H1 (cell line): ENCODE measurements at regions not wholly inside any gene's neighbourhood (a gene's known extent, or its start where the extent isn't known, plus 50 kb on each side); places are given as distances from the start of the nearest gene placed in this dataset.

ENCODE experiments used
- CTCF ChIA-PET: fragments of 300-600 bp; sonication (Branson Sonifier 250); formaldehyde crosslinking; loops from one replicate; lab custom pipeline; 2021; ENCODE audit not compliant: partially characterized antibody; lab: Charles Lee
- POLR2A ChIA-PET: fragments of 300-600 bp; sonication (Branson Sonifier 250); formaldehyde crosslinking; loops from one replicate; lab custom pipeline; 2021; ENCODE audit warnings: inconsistent platforms; ENCODE audit not compliant: partially characterized antibody; lab: Charles Lee
- DNase-seq, 2 experiments: peaks; one replicate each; pipeline versions ENCODE4 v3.0.0 to v3.0.0-alpha.2; 2010 to 2022; ENCODE audit warnings: low spot score in 2 of 2, low read depth in 1 of 2, mixed read lengths in 1 of 2
- FAIRE-seq: peaks from 2 replicates; lab custom pipeline; 2011; peaks lifted over from hg19 to GRCh38; lab: Jason Lieb, UNC
- H2AFZ ChIP-seq: 2 replicates; pipeline ENCODE4 v1.8.1; 2012; ENCODE audit warnings: low read length, inconsistent platforms
- H2AK5ac ChIP-seq: 2 replicates; pipeline ENCODE4 v1.6.1; 2013; ENCODE audit warnings: low read depth, low read length
- H2BK120ac ChIP-seq: replicated peaks from 2 replicates; pipeline ENCODE3; 2013; ENCODE audit warnings: low read depth, low read length, inconsistent platforms
- H2BK12ac ChIP-seq: 2 replicates; pipeline ENCODE4 v1.6.1; 2013; ENCODE audit warnings: low read depth, low read length
- H2BK15ac ChIP-seq: 2 replicates; pipeline ENCODE4 v1.6.1; 2013; ENCODE audit warnings: low read length
- H2BK20ac ChIP-seq: 2 replicates; pipeline ENCODE4 v1.6.1; 2013; ENCODE audit warnings: low read length
- H2BK5ac ChIP-seq: 2 replicates; pipeline ENCODE4 v1.6.1; 2013; ENCODE audit warnings: low read depth, low read length
- H3K14ac ChIP-seq: 2 replicates; pipeline ENCODE4 v1.6.1; 2013; ENCODE audit warnings: inconsistent platforms; ENCODE audit not compliant: insufficient read length
- H3K18ac ChIP-seq: 2 replicates; pipeline ENCODE4 v1.6.1; 2013; ENCODE audit warnings: low read length; ENCODE audit errors: extremely low read depth
- H3K23ac ChIP-seq: 2 replicates; pipeline ENCODE4 v1.6.1; 2013; ENCODE audit warnings: inconsistent platforms; ENCODE audit not compliant: insufficient read length
- H3K23me2 ChIP-seq: 2 replicates; pipeline ENCODE4 v1.6.1; 2013; ENCODE audit warnings: low read depth, low read length
- H3K27ac ChIP-seq: 2 replicates; pipeline ENCODE4 v1.6.1; 2011; ENCODE audit warnings: low read depth, low read length, inconsistent platforms
- H3K27me3 ChIP-seq, 4 experiments: replicated peaks in 1 of 4; 1 replicate in 1 of 4; 2 replicates in 3 of 4; pipeline versions ENCODE4 v1.6.1 to v1.8.1; 2011 to 2013; ENCODE audit warnings: low read length in 3 of 4, mild to moderate bottlenecking in 3 of 4, inconsistent platforms in 2 of 4, mixed read lengths in 2 of 4, moderate library complexity in 1 of 4; ENCODE audit not compliant: control insufficient read depth in 3 of 4, insufficient read depth in 3 of 4; ENCODE audit errors: extremely low read depth in 1 of 4
- H3K36me3 ChIP-seq, 4 experiments: 2 replicates each; pipeline versions ENCODE4 v1.6.1 to v1.8.1; 2011 to 2013; ENCODE audit warnings: mild to moderate bottlenecking in 4 of 4, low read length in 3 of 4, moderate library complexity in 2 of 4, control low read depth in 1 of 4, inconsistent platforms in 1 of 4; ENCODE audit not compliant: insufficient read depth in 4 of 4, control insufficient read depth in 2 of 4
- H3K4ac ChIP-seq: replicated peaks from 2 replicates; pipeline ENCODE3; 2013; ENCODE audit warnings: low read length, low read depth, mixed read lengths, inconsistent platforms; ENCODE audit not compliant: insufficient read length
- H3K4me1 ChIP-seq, 4 experiments: replicated peaks in 1 of 4; 1 replicate in 1 of 4; 2 replicates in 3 of 4; pipeline versions ENCODE4 v1.6.1 to v1.8.1; 2011 to 2013; ENCODE audit warnings: low read length in 3 of 4, inconsistent platforms in 2 of 4, mixed read lengths in 1 of 4; ENCODE audit not compliant: insufficient read depth in 4 of 4, control insufficient read depth in 3 of 4
- H3K4me2 ChIP-seq, 2 experiments: 2 replicates each; pipeline versions ENCODE4 v1.6.1 to v1.8.1; 2011 to 2013; ENCODE audit warnings: low read depth in 2 of 2, low read length in 2 of 2, control low read depth in 1 of 2, inconsistent platforms in 1 of 2, mild to moderate bottlenecking in 1 of 2; ENCODE audit not compliant: insufficient read depth in 1 of 2
- H3K4me3 ChIP-seq, 4 experiments: fragments of 200-600, 300-600 bp in 1 of 4; sonication (generic), shearing (Covaris generic), sonication (Bioruptor Twin) in 1 of 4; 2 replicates each; pipeline versions ENCODE4 v1.5.1 to v1.8.1; 2011 to 2016; ENCODE audit warnings: low read length in 4 of 4, low read depth in 3 of 4, control low read depth in 2 of 4, inconsistent platforms in 2 of 4, mild to moderate bottlenecking in 2 of 4, mixed read lengths in 1 of 4, moderate library complexity in 1 of 4; ENCODE audit not compliant: insufficient read depth in 2 of 4; ENCODE audit errors: extremely low read depth in 1 of 4
- H3K56ac ChIP-seq: replicated peaks from 2 replicates; pipeline ENCODE3; 2013; ENCODE audit warnings: low read depth, mild to moderate bottlenecking, mixed read lengths, low read length, inconsistent platforms; ENCODE audit not compliant: insufficient read length
- H3K79me1 ChIP-seq: 2 replicates; pipeline ENCODE4 v1.6.1; 2013; ENCODE audit warnings: low read depth, low read length, control low read depth
- H3K79me2 ChIP-seq, 2 experiments: 2 replicates each; pipeline versions ENCODE4 v1.6.1 to v1.8.1; 2012 to 2013; ENCODE audit warnings: low read length in 2 of 2, mild to moderate bottlenecking in 2 of 2, inconsistent platforms in 1 of 2; ENCODE audit not compliant: insufficient read depth in 2 of 2, control insufficient read depth in 1 of 2
- H3K9ac ChIP-seq, 4 experiments: replicated peaks in 1 of 4; 1 replicate in 1 of 4; 2 replicates in 3 of 4; pipeline versions ENCODE4 v1.6.1 to v1.8.1; 2011 to 2013; ENCODE audit warnings: low read depth in 3 of 4, low read length in 3 of 4, control low read depth in 2 of 4, mild to moderate bottlenecking in 2 of 4, moderate library complexity in 2 of 4, inconsistent platforms in 1 of 4; ENCODE audit errors: extremely low read depth in 1 of 4
- H3K9me3 ChIP-seq, 2 experiments: 2 replicates each; pipeline versions ENCODE4 v1.6.1 to v1.8.1; 2012 to 2013; ENCODE audit warnings: mild to moderate bottlenecking in 2 of 2, moderate library complexity in 2 of 2, control low read depth in 1 of 2, inconsistent platforms in 1 of 2, low read depth in 1 of 2, low read length in 1 of 2, mixed read lengths in 1 of 2; ENCODE audit not compliant: insufficient read depth in 2 of 2
- H4K20me1 ChIP-seq, 2 experiments: replicated peaks in 1 of 2; 2 replicates each; pipeline versions ENCODE3 to v1.8.1; 2011 to 2013; ENCODE audit warnings: inconsistent platforms in 2 of 2, low read length in 2 of 2, mild to moderate bottlenecking in 1 of 2; ENCODE audit not compliant: insufficient read depth in 2 of 2, control insufficient read depth in 1 of 2
- H4K5ac ChIP-seq: 2 replicates; pipeline ENCODE4 v1.6.1; 2013; ENCODE audit warnings: low read length, low read depth, mixed read lengths, inconsistent platforms; ENCODE audit not compliant: insufficient read length
- H4K8ac ChIP-seq: 2 replicates; pipeline ENCODE4 v1.8.0; 2013; ENCODE audit warnings: mild to moderate bottlenecking, moderate library complexity, low read length, inconsistent platforms; ENCODE audit not compliant: insufficient read depth; ENCODE audit errors: extremely low read depth
- H4K91ac ChIP-seq: replicated peaks from 2 replicates; pipeline ENCODE3; 2013; ENCODE audit warnings: low read length, mixed read lengths, inconsistent platforms; ENCODE audit not compliant: insufficient read length
- ASH2L ChIP-seq: fragments of 200-600, 300-600 bp; sonication (generic); IDR thresholded peaks from one replicate; pipeline ENCODE4 v1.7.1; 2017; ENCODE audit warnings: low read length
- CHD1 ChIP-seq: IDR thresholded peaks from 2 replicates; pipeline ENCODE4 v1.6.1; 2012; ENCODE audit warnings: low read depth, low read length, improper control_type of control experiment
- EZH2 ChIP-seq: fragments of 200-600 bp; sonication (generic); IDR thresholded peaks from 2 replicates; pipeline ENCODE4 v1.7.1; 2012; ENCODE audit warnings: low read depth, mild to moderate bottlenecking, moderate library complexity, low read length, inconsistent platforms; ENCODE audit not compliant: severe bottlenecking
- KDM4A ChIP-seq: IDR thresholded peaks from one replicate; pipeline ENCODE4 v1.7.1; 2012; ENCODE audit warnings: low read depth, mild to moderate bottlenecking, moderate library complexity, low read length, inconsistent platforms; ENCODE audit not compliant: severe bottlenecking
- NRF1 ChIP-seq: IDR thresholded peaks from 2 replicates; pipeline ENCODE4 v1.6.1; 2011; ENCODE audit warnings: mild to moderate bottlenecking, low read depth, low read length, improper control_type of control experiment
- PHF8 ChIP-seq: fragments of 200-600 bp; sonication (generic); conservative IDR thresholded peaks from 2 replicates; pipeline ENCODE4 v1.7.1; 2012; ENCODE audit warnings: low read depth, mild to moderate bottlenecking, inconsistent platforms, low read length, moderate library complexity
- POLR2AphosphoS5 ChIP-seq: IDR thresholded peaks from 2 replicates; pipeline ENCODE4 v1.6.1; 2011; ENCODE audit warnings: low read depth, low read length
- POU5F1 ChIP-seq: IDR thresholded peaks from 2 replicates; pipeline ENCODE4 v1.6.1; 2011; ENCODE audit warnings: low read depth, mild to moderate bottlenecking, low read length, moderate library complexity
- RFX5 ChIP-seq: IDR thresholded peaks from 2 replicates; pipeline ENCODE4 v1.6.1; 2011; ENCODE audit warnings: low read depth, low read length, improper control_type of control experiment, borderline replicate concordance
- SIN3A ChIP-seq, 2 experiments: IDR thresholded peaks in 1 of 2; conservative IDR thresholded peaks in 1 of 2; 2 replicates each; pipeline ENCODE4 v1.6.1; 2011 to 2012; ENCODE audit warnings: low read length in 2 of 2, improper control_type of control experiment in 1 of 2, low read depth in 1 of 2, mild to moderate bottlenecking in 1 of 2
- SP4 ChIP-seq: IDR thresholded peaks from 2 replicates; pipeline ENCODE4 v1.6.1; 2012; ENCODE audit warnings: low read length, inconsistent platforms
- SRF ChIP-seq: IDR thresholded peaks from 2 replicates; pipeline ENCODE4 v1.6.1; 2011; ENCODE audit warnings: mild to moderate bottlenecking, low read depth, low read length, moderate library complexity
- WGBS, 2 experiments: shearing (Covaris generic) in 1 of 2; methylation state at CpG; one replicate each; pipeline versions ENCODE4 v1.1.6 to v1.1.7; 2013 to 2015; ENCODE audit warnings: low lambda C conversion rate in 2 of 2, mixed read lengths in 2 of 2, inconsistent platforms in 1 of 2, low coverage in 1 of 2, missing lambda C conversion rate in 1 of 2; ENCODE audit not compliant: insufficient replicate concordance in 2 of 2, insufficient coverage in 1 of 2, insufficient read length in 1 of 2; ENCODE audit errors: extremely low coverage in 1 of 2, missing lambda C conversion rate in 1 of 2; 5-methylcytosine and 5-hydroxymethylcytosine counted together

- H2AK5ac ChIP-seq = no peak overlapping the region
- H4K8ac ChIP-seq = peak overlapping the region; percentile 45; the same call in 1 of the 2 replicates
- no peak for DNase-seq
- H4K91ac ChIP-seq = peak overlapping the region; percentile 25
- H3K9me3 ChIP-seq = no peaks in the 10 kb centered on the region; a peak in 1 of 4 replicates
- H4K5ac ChIP-seq = no peak overlapping the region
- peak overlapping the region; percentile 87 for H2AFZ ChIP-seq
- no peak for FAIRE-seq
- H3K4ac ChIP-seq = no peak overlapping the region
- no peak overlapping the region for H3K23ac ChIP-seq
- H3K4me1 ChIP-seq = peaks cover 0 to 13% (median 3%) of the 10 kb centered on the region in 4 experiments; a peak in 3 of 7 replicates
- H2BK12ac ChIP-seq = no peak overlapping the region
- no peaks in the 10 kb centered on the region for H3K23me2 ChIP-seq
- H3K79me2 ChIP-seq = no peaks in the 10 kb centered on the region
- H2BK15ac ChIP-seq = no peak overlapping the region
- peak overlapping the region; percentile 60; the same call in 1 of the 2 replicates for H3K18ac ChIP-seq
- no peak overlapping the region for H2BK20ac ChIP-seq
- H4K20me1 ChIP-seq = no peaks in the 10 kb centered on the region
- no peak overlapping the region for H3K27ac ChIP-seq
- 72% methylated on average over 12 of the region's 14 CpGs; no CpG with 5 or more reads in 1 of the 2 experiments for WGBS, 2 experiments
- H3K9ac ChIP-seq = no peak overlapping the region
- no peak overlapping the region for H3K56ac ChIP-seq
- ChIA-PET POLR2A (interaction anchor here (1.1 to 1.4 kb wide), 3 partner anchors 34 to 244 kb away, joined by 3 to 4 read pairs (median 3); no protein-coding TSS in a partner anchor), CTCF (interaction anchor here (0.7 to 1.5 kb wide), 5 partner anchors 59 to 470 kb away, joined by 3 to 4 read pairs (median 3); no protein-coding TSS in a partner anchor)
- no peak overlapping the region; a peak in 1 of 8 replicates for H3K4me3 ChIP-seq
- no peak overlapping the region; the same call in 1 of the 2 replicates for H2BK5ac ChIP-seq
- no peak overlapping the region for H3K14ac ChIP-seq
- peak overlapping the region; percentile 29 to 32; a peak in 2 of 4 replicates for H3K4me2 ChIP-seq
- H3K79me1 ChIP-seq = no peaks in the 10 kb centered on the region
- no peak overlapping the region for H2BK120ac ChIP-seq
- H3K27me3 ChIP-seq = peaks cover 0 to 11% (median 3%) of the 10 kb centered on the region in 4 experiments; a peak in 3 of 7 replicates
- H3K36me3 ChIP-seq = no peaks in the 10 kb centered on the region
- TF ChIP-seq RFX5 (no peak), ASH2L (no peak), PHF8 (no peak), CHD1 (no peak), SRF (no peak), POLR2AphosphoS5 (no peak), NRF1 (no peak), EZH2 (no peak), SP4 (no peak), POU5F1 (no peak), KDM4A (no peak), SIN3A (conservative IDR thresholded peaks at IDR 0.05 in 1 of 2, IDR thresholded peaks at IDR 0.05 in 1 of 2; ENCODE audit: low read depth in 1 of 2, low read length in 2 of 2) (no peak)
Measured at GRCh38 chr2:43067254-43068040, 159.0 kb downstream of the ZFP36L2 start.
